GM12864 (cell line): ENCODE measurements at regions not wholly inside any gene's neighbourhood (a gene's known extent, or its start where the extent isn't known, plus 50 kb on each side); places are given as distances from the start of the nearest gene placed in this dataset.
"Not testable (repeated sequence)": the region's sequence is repeated elsewhere in the genome, so short reads cannot be mapped to it uniquely, and the experiment has no call there.

Source experiments
- DNase-seq: peaks from one replicate; pipeline ENCODE4 v3.0.0-alpha.2; 2011; ENCODE audit warnings: low read depth
- H3K4me3 ChIP-seq: 2 replicates; pipeline ENCODE4 v1.5.1; 2011; ENCODE audit warnings: mild to moderate bottlenecking, low read depth, low read length, control low read depth
- TF ChIP-seq, protein P1 (sequence below): IDR thresholded peaks from 2 replicates; pipeline ENCODE4 v1.5.1; 2011; ENCODE audit warnings: low read depth, mild to moderate bottlenecking, moderate library complexity, low read length, control low read depth, inconsistent platforms; ENCODE audit errors: missing control alignments

DNA sequence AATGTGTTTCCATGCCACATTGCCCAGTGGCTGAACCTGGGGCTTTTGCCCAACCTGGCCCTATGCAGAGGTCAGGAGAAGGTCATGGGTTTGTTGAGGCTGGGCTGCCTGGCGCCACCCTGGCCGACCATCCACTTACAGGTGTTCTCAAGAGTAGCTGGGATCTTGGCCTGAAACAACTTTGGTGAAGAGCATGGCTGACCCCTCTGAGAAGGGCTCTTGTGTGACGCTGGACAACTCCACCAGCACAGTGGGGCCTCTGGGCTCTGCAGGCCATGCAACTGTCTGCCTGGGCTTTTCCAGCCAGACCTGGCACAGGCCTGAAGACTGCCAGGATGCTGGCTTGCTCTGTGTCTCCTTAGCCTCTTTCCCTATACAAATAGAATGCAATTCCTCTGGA lies 76.4 kb upstream of the ZNG1B start:
- TF ChIP-seq, protein P1, sequence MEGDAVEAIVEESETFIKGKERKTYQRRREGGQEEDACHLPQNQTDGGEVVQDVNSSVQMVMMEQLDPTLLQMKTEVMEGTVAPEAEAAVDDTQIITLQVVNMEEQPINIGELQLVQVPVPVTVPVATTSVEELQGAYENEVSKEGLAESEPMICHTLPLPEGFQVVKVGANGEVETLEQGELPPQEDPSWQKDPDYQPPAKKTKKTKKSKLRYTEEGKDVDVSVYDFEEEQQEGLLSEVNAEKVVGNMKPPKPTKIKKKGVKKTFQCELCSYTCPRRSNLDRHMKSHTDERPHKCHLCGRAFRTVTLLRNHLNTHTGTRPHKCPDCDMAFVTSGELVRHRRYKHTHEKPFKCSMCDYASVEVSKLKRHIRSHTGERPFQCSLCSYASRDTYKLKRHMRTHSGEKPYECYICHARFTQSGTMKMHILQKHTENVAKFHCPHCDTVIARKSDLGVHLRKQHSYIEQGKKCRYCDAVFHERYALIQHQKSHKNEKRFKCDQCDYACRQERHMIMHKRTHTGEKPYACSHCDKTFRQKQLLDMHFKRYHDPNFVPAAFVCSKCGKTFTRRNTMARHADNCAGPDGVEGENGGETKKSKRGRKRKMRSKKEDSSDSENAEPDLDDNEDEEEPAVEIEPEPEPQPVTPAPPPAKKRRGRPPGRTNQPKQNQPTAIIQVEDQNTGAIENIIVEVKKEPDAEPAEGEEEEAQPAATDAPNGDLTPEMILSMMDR: no peak
- H3K4me3 ChIP-seq: no peak overlapping the region
- DNase-seq: no peak

DNA sequence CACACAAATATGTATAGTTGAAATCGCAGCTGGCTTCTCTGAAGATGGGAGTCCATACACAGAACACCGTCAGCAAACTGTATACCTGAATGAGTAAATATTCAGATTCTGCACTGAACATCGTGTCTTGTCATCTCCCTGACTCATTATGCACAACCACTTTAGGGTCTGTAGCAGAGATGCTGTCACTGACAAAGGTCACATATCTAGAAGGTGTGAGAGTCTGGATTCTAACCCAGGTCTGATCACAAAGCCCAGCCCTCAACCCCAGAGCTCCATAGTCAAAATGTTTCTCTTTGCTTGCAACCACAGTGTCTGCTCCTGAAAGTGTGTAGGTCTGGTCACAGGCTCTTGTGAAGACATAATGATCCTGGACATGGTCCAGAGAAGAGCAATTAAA lies 78.3 kb upstream of the PAX8 start:
- no peak for DNase-seq
- no peak overlapping the region for H3K4me3 ChIP-seq
- TF ChIP-seq, protein P1: no peak

DNA sequence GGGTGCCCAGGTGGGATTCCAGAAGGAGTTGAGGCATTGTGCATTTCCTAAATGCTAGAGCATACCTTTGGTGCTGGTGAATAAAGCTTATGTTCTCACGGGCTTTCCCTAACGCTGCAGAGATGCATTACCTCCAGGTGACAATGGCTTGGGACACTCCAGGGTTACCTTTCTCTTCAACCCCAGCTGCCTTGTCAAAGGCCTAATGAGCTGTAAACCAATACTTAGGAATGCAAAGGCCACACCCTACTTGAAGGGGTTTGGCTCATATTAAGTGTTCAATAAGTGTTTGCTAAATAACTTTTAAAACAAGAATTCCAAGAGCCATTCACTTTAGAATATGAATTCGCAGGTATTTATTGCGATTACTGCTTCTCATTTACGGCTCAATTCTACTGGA lies 77.6 kb upstream of the PAX8 start:
- not testable (repeated sequence) for DNase-seq, H3K4me3 ChIP-seq

DNA sequence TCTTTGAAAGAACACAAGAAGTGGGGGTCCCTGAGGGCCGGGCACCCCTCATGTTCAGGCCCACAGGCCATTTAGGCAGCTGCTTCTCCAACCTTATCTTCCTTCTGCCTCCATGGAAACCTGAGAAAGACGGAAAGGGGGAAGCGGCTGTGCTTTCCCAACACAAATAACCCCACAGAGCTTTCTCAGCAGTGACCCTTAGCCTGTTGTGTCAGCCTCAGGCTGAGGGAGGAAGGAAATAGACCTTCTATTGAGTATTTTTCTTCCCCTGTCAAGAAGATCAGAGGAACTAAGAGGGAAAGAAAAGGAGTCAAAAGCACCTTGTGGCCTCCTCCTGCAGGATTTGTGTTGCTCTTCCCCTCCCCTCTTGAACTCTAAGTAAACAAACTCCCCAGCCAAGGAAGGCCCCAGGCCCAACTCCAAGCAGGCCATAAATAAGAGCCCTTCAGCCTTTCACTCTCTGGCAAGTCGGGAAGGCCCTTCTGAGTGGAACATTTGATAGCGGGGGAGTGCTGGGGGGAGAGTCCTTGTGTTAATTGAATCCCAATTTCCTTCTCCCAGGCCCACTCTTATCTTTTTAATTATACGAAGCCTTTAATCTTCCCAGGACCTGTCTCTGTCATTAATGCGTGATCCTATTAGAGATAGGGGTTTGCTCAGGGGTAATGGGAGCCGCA lies 76.8 kb upstream of the PAX8 start:
- DNase-seq, H3K4me3 ChIP-seq: not testable (repeated sequence)

DNA sequence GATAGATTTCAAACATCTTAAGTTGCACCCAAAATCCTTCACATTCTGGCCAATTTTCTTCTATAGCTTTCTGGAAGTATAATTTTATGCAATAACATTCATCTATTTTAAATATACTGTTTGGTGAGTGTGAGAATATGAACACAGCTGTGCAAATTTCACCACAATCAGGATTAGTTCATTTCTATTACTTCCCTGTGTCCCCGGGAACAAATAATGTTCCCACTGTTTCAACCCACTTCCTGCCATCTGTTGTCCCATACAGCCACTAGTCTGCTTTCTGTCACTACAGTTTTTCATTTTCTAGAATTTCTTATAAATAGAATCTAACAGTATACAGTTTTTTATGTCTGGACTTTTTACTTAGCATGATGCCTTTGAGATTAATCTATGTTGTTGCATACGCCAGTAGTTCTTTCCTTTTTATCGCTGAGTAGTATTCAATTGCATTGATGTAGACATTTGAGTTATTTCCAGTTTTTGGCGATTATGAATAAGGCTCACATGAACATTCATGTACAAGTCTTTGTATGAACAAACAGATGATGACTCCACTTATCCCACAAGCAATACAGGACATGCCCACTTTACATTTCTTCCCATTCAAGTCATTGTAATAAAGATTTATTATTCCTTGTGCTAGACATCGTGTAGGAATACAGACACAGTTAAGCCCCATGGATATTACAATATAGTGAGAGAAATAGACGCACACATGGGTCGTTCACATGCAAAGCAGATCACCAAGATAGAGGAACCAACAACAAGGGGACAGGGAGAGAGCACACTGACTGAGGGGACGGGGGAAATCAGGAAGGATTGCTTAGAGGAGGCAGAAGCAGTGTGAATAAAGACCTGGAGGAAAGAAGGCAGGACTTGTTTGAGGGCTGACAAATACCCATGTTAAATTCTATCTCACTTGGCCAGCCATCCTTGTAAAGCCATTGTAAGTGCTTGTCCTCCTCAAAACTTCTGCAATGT lies 72.9 kb upstream of the PAX8 start:
- TF ChIP-seq, protein P1: no peak
- no peak for DNase-seq
- H3K4me3 ChIP-seq: no peak overlapping the region

DNA sequence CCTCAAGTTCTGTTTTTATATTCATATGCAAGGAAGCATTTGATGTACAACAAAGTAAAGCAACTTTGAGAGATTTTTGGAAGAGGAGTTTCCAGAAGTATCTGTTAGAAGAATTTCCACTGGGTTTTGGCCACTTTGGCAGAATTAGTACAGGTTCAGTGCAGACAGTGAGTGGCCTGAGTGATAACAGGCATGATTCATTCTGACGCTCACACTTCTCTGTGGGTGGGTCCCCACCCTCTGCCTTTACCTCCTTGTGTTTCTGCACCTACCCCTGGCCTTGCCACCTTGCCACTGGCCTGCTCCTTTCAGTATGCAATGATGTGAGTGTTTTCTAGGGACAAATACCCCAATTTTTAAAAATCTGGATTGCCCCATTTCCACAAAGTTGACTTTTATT lies 65.1 kb upstream of the PAX8 start:
- not testable (repeated sequence) for H3K4me3 ChIP-seq, DNase-seq

DNA sequence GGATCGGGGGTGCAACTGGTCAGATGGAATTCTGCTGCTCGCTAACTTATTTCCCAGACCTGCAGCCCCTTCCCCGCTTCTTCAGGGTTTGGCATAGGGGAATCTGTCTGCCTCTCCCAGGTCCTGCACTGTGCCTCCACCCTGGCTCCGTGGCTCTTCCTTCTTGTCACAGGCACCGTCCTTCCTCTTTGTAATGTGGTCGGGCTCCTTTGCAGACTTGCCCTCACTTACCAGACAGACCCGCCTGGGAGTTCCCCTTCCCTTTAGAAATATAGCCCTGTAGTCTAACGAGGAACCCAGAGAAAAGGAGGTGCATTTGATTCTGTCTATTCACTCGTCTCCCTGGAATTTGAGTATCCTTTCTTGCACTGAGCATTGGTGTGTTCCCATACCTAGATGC lies 63.9 kb upstream of the PAX8 start:
- no peak for DNase-seq
- H3K4me3 ChIP-seq: no peak overlapping the region
- TF ChIP-seq, protein P1: no peak

DNA sequence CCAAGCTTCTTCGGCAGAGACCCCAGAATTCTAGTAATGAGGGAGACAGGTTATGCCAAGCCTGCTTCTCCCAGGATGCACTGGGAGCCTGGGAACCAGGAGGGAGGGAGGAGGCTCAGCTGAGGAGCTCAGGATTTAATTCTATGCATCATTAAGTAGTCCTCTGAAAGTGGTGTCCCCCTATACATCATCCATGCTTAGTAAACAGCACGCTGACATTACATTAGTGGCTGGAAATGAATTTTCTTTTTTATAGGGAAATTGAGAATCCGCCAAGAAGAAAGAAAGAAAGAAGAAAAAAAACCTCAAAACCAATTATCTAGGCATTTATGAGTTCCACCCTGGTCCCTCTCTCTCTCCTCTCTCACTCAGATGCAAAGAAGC lies 63.1 kb upstream of the PAX8 start:
- DNase-seq: not testable (repeated sequence)

DNA sequence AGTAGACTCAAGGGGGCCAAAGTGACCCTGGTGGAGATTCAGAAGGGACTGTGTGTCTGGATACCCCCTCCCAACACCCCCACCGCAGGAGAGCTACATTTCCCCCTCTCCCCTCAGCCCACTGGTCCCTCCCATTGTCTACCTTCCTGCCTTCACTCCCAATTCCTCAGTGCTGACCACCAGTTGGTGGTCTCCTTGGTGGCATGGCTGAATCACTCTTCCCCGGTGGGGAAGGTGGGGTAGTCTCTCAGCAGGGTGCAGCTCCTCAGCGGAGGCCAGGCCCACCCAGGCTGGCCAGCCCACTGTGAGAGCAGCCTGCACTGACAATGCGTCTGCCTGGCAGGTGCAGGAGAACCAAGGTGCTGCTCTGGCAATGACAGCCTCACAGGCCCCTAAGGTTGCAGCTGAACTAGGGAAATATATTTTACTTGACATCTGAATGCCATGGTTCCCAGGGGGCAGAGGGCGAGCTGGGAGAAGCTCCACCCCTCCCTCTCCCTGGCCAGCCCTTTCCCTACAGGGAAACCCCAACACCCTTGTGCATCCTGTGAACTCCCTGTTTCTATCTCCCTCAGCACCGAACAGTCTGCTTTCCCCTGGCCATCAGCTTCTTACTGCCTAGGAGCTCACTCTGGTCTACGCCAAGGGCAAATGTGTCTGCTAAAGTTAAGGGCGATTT lies 62.6 kb upstream of the PAX8 start:
- TF ChIP-seq, protein P1: no peak
- DNase-seq: no peak

More for the DNA sequence above, 63.1 kb upstream of the PAX8 start:
- H3K4me3 ChIP-seq: not testable (repeated sequence)

More for the DNA sequence above, 62.6 kb upstream of the PAX8 start:
- no peak overlapping the region for H3K4me3 ChIP-seq
